Activated CD4-positive, alpha-beta T cell treated with anti-CD3 and anti-CD28 coated beads, Interleukin-2, amount 10 ng/mL, durations not matched to agents 24 days and 14 days (primary cell): ENCODE measurements at regions not wholly inside any gene's neighbourhood (a gene's known extent, or its start where the extent isn't known, plus 50 kb on each side); places are given as distances from the start of the nearest gene placed in this dataset.

Experiments
- DNase-seq: peaks from one replicate; pipeline ENCODE4 v3.0.0; 2022
- H3K27ac Mint-ChIP-seq: one replicate; pipeline ENCODE4 v1.8.0; 2022; ENCODE audit warnings: mild to moderate bottlenecking, mixed read lengths
- H3K27me3 Mint-ChIP-seq: one replicate; pipeline ENCODE4 v1.8.0; 2022; ENCODE audit warnings: mixed read lengths
- H3K36me3 Mint-ChIP-seq: one replicate; pipeline ENCODE4 v1.8.0; 2022; ENCODE audit warnings: low read depth, mild to moderate bottlenecking, mixed read lengths
- H3K4me1 Mint-ChIP-seq: one replicate; pipeline ENCODE4 v1.8.0; 2021; ENCODE audit warnings: mixed read lengths
- H3K4me3 Mint-ChIP-seq: one replicate; pipeline ENCODE4 v1.8.0; 2022; ENCODE audit warnings: mild to moderate bottlenecking, moderate library complexity, mixed read lengths
- H3K9me3 Mint-ChIP-seq: one replicate; pipeline ENCODE4 v1.8.0; 2021; ENCODE audit warnings: mixed read lengths
- intact Hi-C: fragments of 100-400 bp; cut with micrococcal nuclease; formaldehyde crosslinking; loops from one replicate; pipeline ENCODE4 v1.15.1; 2023

GRCh38 chr20:51237278-51237677, 214.4 kb upstream of the KCNG1 start:
- Mint-ChIP-seq H3K9me3 (no peaks in the 10 kb centered on the region), H3K4me1 (no peaks in the 10 kb centered on the region), H3K27ac (no peak overlapping the region), H3K36me3 (no peaks in the 10 kb centered on the region), H3K4me3 (no peak overlapping the region), H3K27me3 (peaks cover 13% of the 10 kb centered on the region)
- intact Hi-C loops: no loop called here
- no peak for DNase-seq

DNA sequence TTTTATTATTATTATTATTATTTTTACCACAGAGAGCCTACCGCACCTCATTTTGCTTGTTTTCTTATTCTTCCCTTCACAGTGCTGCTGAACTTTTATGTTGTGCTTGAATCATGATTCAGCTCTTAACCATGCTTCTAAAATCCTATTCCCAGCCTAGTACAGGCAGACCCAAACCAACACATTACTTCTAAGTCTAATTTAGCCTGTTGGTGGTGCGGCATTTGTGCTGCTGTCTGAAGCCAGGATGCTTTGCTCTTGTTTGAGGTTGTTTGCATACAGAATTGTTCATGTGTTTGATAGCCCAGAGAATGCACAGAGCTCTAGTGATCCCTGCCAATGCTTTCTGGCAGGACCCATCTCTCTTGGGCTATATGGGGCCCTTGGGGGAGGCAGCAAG, 213.5 kb upstream of the KCNG1 start:
- H3K4me1 Mint-ChIP-seq: no peaks in the 10 kb centered on the region
- peaks cover 13% of the 10 kb centered on the region for H3K27me3 Mint-ChIP-seq
- no peaks in the 10 kb centered on the region for H3K36me3 Mint-ChIP-seq
- H3K27ac Mint-ChIP-seq: no peak overlapping the region
- no peak for DNase-seq
- no peaks in the 10 kb centered on the region for H3K9me3 Mint-ChIP-seq
- H3K4me3 Mint-ChIP-seq: no peak overlapping the region
- intact Hi-C loops: no loop called here

DNA sequence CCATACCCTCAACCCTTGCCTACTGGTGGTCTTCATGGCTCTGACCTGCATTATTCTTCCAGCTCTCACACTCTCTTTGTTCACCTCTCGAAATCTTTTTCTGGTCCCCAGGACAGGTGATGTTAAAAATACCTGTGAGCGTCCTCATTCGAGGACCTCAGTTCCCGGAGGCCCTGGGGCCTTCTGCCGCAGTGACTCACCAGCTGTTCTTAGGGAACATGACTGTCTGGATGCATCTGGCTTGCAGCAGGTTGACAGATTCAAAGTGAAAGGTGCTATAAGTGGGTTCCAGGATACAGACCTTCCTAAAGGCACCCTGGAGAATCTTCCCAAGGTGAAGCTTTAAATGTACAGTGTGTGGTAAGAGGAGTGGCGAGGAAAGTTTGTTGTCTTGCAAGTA, 210.4 kb upstream of the KCNG1 start:
- Mint-ChIP-seq H3K9me3 (no peaks in the 10 kb centered on the region), H3K27me3 (peaks cover 8% of the 10 kb centered on the region), H3K4me3 (no peak overlapping the region), H3K4me1 (no peaks in the 10 kb centered on the region), H3K27ac (no peak overlapping the region), H3K36me3 (no peaks in the 10 kb centered on the region)
- no peak for DNase-seq
- intact Hi-C loops: no loop called here

DNA sequence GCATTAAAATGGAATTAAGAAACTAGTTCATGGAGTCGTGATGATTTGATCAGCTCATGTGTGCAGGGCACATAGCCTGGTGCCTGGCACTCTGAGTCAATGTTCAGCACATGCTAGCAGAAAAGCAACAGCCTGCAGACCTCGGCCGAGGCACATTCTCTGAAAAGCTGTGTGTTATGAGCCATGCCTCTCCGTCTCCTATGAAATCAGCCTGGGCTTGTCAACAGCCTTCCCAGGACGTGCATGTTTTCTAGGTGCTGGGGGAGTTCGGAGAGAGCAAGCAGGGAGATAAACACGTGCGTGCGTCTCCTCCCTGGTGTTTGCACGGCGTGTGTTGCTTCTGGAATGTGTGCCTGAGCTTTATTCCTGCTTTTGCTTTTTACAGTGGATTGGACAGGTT, 207.8 kb upstream of the KCNG1 start:
- no peak for DNase-seq
- H3K36me3 Mint-ChIP-seq: no peaks in the 10 kb centered on the region
- no peak overlapping the region for H3K27ac Mint-ChIP-seq
- peaks cover 2% of the 10 kb centered on the region for H3K27me3 Mint-ChIP-seq
- no peak overlapping the region for H3K4me3 Mint-ChIP-seq
- intact Hi-C loops: no loop called here
- H3K4me1 Mint-ChIP-seq: no peaks in the 10 kb centered on the region
- H3K9me3 Mint-ChIP-seq: no peaks in the 10 kb centered on the region

- Mint-ChIP-seq H3K36me3 (no peaks in the 10 kb centered on the region), H3K27ac (no peak overlapping the region), H3K4me1 (no peaks in the 10 kb centered on the region), H3K27me3 (no peaks in the 10 kb centered on the region), H3K9me3 (no peaks in the 10 kb centered on the region), H3K4me3 (no peak overlapping the region)
- intact Hi-C loops: loop anchor here (10.0 kb wide), 1 partner anchor 396 kb away; no protein-coding TSS in a partner anchor
- DNase-seq: no peak
Measured at GRCh38 chr20:51228763-51229162, 205.9 kb upstream of the KCNG1 start.

- H3K9me3 Mint-ChIP-seq: no peaks in the 10 kb centered on the region
- intact Hi-C loops: loop anchor here (10.0 kb wide), 1 partner anchor 397 kb away; no protein-coding TSS in a partner anchor
- no peaks in the 10 kb centered on the region for H3K4me1 Mint-ChIP-seq
- DNase-seq: no peak
- no peaks in the 10 kb centered on the region for H3K36me3 Mint-ChIP-seq
- no peak overlapping the region for H3K27ac Mint-ChIP-seq
- H3K27me3 Mint-ChIP-seq: peaks cover 5% of the 10 kb centered on the region
- no peak overlapping the region for H3K4me3 Mint-ChIP-seq
Measured at GRCh38 chr20:51227744-51228143, 204.8 kb upstream of the KCNG1 start.

DNA sequence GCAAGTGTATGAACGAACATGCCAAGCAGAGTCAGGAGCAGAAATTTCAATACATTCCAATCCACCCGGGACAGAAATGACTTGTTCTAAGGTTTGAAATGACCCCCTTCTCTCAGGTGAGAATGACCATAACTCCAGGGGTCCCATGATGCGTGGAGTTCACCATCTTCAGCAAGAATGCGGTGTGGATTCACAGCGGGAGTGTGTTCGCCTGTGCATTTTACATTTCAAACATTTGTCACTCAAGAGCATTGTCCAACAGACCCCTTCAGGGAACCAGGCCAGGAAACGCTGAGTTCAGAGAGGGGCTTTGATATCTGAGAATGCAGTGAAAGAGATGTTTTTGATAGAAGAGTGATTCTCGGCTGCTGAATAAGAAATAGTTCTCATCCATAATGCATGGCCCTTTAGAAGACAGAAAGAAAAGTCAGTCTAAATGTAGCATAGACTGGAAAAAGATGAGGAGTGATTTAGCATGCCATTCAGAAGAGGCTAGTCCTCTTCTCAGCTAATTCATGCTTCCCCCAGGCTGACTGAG, 200.3 kb upstream of the KCNG1 start:
- DNase-seq: no peak
- Mint-ChIP-seq H3K27me3 (peaks cover 27% of the 10 kb centered on the region), H3K4me1 (peaks cover 5% of the 10 kb centered on the region), H3K9me3 (no peaks in the 10 kb centered on the region), H3K4me3 (no peak overlapping the region), H3K36me3 (no peaks in the 10 kb centered on the region), H3K27ac (no peak overlapping the region)
- intact Hi-C loops: loop anchor here (10.0 kb wide), 1 partner anchor 402 kb away; no protein-coding TSS in a partner anchor

DNA sequence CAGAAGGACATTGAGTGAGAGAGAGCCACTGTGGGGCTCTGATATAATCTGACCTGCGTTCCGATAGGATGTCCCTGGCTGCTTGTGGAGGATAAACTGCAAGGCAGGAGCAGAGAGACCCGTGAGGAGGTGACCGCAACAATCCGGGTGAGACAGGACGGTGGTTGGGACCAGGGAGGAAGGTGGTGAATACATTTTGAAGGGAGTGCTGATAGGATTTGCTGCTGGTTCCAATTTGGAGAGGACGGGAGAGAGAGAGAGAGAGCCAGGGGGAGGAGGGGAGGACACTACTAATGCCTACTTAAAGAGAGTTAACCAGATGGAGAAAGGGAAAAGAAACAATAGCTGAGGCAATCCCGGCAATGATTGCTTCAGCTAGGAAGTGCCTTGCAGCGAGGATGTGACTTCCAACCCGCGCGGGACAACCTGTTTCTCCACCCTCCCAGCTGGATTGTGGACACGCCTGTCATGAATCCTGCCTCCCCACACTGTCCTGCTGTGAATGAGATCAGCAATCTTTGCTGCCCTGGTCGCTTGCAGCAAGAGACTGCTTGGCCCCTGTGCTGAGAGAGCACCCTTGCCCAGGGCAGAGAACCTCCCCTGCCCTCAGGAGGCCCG, 199.0 kb upstream of the KCNG1 start:
- H3K4me3 Mint-ChIP-seq: no peak overlapping the region
- peaks cover 4% of the 10 kb centered on the region for H3K9me3 Mint-ChIP-seq
- no peaks in the 10 kb centered on the region for H3K36me3 Mint-ChIP-seq
- DNase-seq: no peak
- H3K27me3 Mint-ChIP-seq: peaks cover 27% of the 10 kb centered on the region
- H3K27ac Mint-ChIP-seq: no peak overlapping the region
- intact Hi-C loops: loop anchor here (2.0 to 10.0 kb wide), 2 partner anchors 85 to 403 kb away; no protein-coding TSS in a partner anchor
- H3K4me1 Mint-ChIP-seq: peaks cover 5% of the 10 kb centered on the region

- Mint-ChIP-seq H3K27me3 (peaks cover 27% of the 10 kb centered on the region), H3K27ac (no peak overlapping the region), H3K4me1 (peaks cover 5% of the 10 kb centered on the region), H3K4me3 (no peak overlapping the region), H3K9me3 (peaks cover 10% of the 10 kb centered on the region), H3K36me3 (no peaks in the 10 kb centered on the region)
- intact Hi-C loops: loop anchor here (2.0 to 10.0 kb wide), 2 partner anchors 86 to 404 kb away; no protein-coding TSS in a partner anchor
- DNase-seq: no peak
Measured at GRCh38 chr20:51221103-51221502, 198.2 kb upstream of the KCNG1 start.

- Mint-ChIP-seq H3K36me3 (no peaks in the 10 kb centered on the region), H3K4me1 (peaks cover 5% of the 10 kb centered on the region), H3K27ac (no peak overlapping the region), H3K9me3 (peaks cover 12% of the 10 kb centered on the region), H3K27me3 (peaks cover 30% of the 10 kb centered on the region), H3K4me3 (no peak overlapping the region)
- peak; percentile 86 for DNase-seq
- intact Hi-C loops: loop anchor here (2.0 to 10.0 kb wide), 2 partner anchors 87 to 405 kb away; no protein-coding TSS in a partner anchor
Measured at GRCh38 chr20:51220293-51220706, 197.4 kb upstream of the KCNG1 start.

DNA sequence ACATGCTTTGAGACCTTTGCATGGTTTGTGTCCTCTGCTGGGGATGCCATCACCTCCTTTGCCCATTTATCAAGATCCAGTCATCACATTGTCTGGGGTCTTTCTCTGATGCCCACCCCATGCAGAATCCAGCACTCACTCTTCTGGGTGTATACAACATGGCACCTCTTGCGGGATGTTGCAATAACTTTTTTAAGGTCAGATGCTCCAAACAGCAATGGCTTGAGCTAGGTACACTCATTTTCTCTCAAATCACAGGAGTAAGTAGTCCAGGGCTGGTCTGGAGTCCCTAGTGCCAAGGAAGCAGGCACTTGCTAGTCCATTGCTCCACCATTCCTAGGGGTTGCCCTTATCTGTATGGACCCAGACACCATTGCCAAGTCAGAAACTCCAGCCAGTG, 196.6 kb upstream of the KCNG1 start:
- no peak overlapping the region for H3K27ac Mint-ChIP-seq
- H3K27me3 Mint-ChIP-seq: peaks cover 35% of the 10 kb centered on the region
- peaks cover 14% of the 10 kb centered on the region for H3K9me3 Mint-ChIP-seq
- H3K36me3 Mint-ChIP-seq: no peaks in the 10 kb centered on the region
- H3K4me1 Mint-ChIP-seq: peaks cover 5% of the 10 kb centered on the region
- DNase-seq: no peak
- H3K4me3 Mint-ChIP-seq: no peak overlapping the region
- intact Hi-C loops: no loop called here

DNA sequence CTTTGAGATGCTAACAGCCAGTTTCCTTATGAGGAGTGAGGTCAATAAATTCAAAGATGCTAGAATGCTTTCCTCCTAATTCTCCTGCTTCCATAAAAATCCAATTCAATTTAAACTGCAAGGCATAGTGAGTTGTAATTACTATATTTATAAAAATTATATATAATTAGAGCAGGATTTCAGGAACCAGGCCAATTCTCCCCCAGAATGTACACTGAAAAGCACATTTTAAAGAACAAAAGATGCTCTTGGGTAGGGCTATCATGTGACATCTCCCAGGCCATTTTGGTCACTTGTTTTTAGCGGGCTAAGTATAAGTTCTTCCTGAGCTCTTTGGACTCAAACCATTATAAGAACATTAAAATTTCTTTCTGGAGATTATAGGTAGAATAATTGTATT, 195.7 kb upstream of the KCNG1 start:
- Mint-ChIP-seq H3K36me3 (no peaks in the 10 kb centered on the region), H3K27ac (no peak overlapping the region), H3K9me3 (peaks cover 14% of the 10 kb centered on the region), H3K27me3 (peaks cover 34% of the 10 kb centered on the region), H3K4me1 (peaks cover 5% of the 10 kb centered on the region), H3K4me3 (no peak overlapping the region)
- intact Hi-C loops: no loop called here
- DNase-seq: no peak

GRCh38 chr20:51217347-51218045, 194.6 kb upstream of the KCNG1 start:
- intact Hi-C loops: no loop called here
- H3K36me3 Mint-ChIP-seq: no peaks in the 10 kb centered on the region
- peaks cover 32% of the 10 kb centered on the region for H3K27me3 Mint-ChIP-seq
- peaks cover 5% of the 10 kb centered on the region for H3K4me1 Mint-ChIP-seq
- no peak overlapping the region for H3K27ac Mint-ChIP-seq
- DNase-seq: no peak
- peaks cover 14% of the 10 kb centered on the region for H3K9me3 Mint-ChIP-seq
- no peak overlapping the region for H3K4me3 Mint-ChIP-seq

DNA sequence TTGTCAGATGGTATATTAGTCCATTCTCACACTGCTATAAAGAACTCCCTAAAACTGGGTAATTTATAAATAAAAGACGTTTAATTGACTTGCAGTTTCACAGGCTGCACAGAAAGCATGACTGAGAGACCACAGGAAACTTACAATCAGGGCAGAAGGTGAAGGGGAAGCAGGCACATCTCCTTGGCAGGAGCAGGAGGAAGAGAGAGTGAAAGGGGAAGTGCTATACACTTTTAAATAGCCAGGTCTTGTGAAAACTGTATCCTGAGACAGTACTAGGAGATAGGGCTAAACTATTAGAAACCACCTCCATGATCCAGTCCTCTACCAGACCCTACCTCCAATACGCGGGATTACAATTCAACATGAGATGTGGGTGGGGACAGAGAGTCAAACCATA, 193.9 kb upstream of the KCNG1 start:
- Mint-ChIP-seq H3K9me3 (peaks cover 14% of the 10 kb centered on the region), H3K27ac (no peak overlapping the region), H3K27me3 (peaks cover 37% of the 10 kb centered on the region), H3K4me3 (no peak overlapping the region), H3K36me3 (no peaks in the 10 kb centered on the region), H3K4me1 (peaks cover 5% of the 10 kb centered on the region)
- intact Hi-C loops: no loop called here
- DNase-seq: no peak
